ENCODE measurements at regions not wholly inside any gene's neighbourhood (a gene's known extent, or its start where the extent isn't known, plus 50 kb on each side); places are given as distances from the start of the nearest gene placed in this dataset.

GRCh38 chr13:21973437-21974125, 302.7 kb downstream of the FGF9 start (continued):
- TF ChIP-seq ZNF407 (IDR thresholded peaks at IDR 0.05; ENCODE audit: low read depth): no peak
- no peak for TF ChIP-seq ZZZ3 (IDR thresholded peaks at IDR 0.05)
- no peak for TF ChIP-seq FOXA1 (IDR thresholded peaks at IDR 0.05; ENCODE audit: borderline replicate concordance)
- no peak for TF ChIP-seq MAFF (IDR thresholded peaks at IDR 0.05; ENCODE audit: low read length)
- TF ChIP-seq SNRNP70 (optimal IDR thresholded peaks at IDR 0.05; ENCODE audit: low read depth, low read length): no peak
- TF ChIP-seq CBFA2T2 (conservative IDR thresholded peaks at IDR 0.05): no peak
- TF ChIP-seq UBTF (IDR thresholded peaks at IDR 0.05; ENCODE audit: borderline replicate concordance in 1 of 2, low read depth in 2 of 2, low read length in 2 of 2): no peak
- no peak for TF ChIP-seq PHF21A (IDR thresholded peaks at IDR 0.05; ENCODE audit: borderline replicate concordance, low read depth)
- no peak for TF ChIP-seq SMARCA4 (IDR thresholded peaks at IDR 0.05)
